LNCAP (cell line): ENCODE measurements at regions not wholly inside any gene's neighbourhood (a gene's known extent, or its start where the extent isn't known, plus 50 kb on each side); places are given as distances from the start of the nearest gene placed in this dataset.

ENCODE experiments used
- TF ChIP-seq, protein P1 (sequence below): fragments of 450-650 bp; IDR thresholded peaks from 2 replicates; pipeline ENCODE4 v1.5.1; 2017; ENCODE audit warnings: mild to moderate bottlenecking

DNA sequence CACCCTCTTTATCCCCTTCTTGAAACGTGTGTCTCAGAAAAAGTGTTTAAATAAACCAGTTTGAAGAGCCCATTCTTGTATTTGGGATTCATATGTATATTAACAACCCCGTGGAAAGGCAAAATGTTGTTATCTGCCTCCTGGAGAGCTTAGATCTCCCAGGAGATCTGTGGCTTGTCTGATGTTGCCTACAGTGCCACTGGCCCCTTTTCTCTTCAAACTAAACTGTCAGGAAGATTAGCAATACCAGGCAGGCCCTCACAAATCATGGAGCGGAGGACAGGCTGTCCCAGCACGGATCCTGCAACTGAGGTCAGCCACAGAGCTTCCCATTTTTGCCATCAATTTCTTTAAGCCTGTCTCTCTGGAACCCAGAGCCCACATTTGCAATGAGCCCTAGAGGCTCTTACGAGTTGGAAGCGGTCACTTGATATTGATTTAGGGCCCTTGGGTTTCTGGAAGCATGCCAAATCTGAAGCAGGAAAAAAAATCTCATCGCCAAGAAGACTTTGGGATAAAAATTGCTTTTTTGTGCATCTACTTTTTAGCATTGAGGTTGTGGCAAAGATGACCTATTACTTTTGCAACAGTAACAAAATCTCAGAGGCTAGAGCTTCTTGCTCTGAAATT lies 234.1 kb downstream of the OPA1 start:
- TF ChIP-seq, protein P1, sequence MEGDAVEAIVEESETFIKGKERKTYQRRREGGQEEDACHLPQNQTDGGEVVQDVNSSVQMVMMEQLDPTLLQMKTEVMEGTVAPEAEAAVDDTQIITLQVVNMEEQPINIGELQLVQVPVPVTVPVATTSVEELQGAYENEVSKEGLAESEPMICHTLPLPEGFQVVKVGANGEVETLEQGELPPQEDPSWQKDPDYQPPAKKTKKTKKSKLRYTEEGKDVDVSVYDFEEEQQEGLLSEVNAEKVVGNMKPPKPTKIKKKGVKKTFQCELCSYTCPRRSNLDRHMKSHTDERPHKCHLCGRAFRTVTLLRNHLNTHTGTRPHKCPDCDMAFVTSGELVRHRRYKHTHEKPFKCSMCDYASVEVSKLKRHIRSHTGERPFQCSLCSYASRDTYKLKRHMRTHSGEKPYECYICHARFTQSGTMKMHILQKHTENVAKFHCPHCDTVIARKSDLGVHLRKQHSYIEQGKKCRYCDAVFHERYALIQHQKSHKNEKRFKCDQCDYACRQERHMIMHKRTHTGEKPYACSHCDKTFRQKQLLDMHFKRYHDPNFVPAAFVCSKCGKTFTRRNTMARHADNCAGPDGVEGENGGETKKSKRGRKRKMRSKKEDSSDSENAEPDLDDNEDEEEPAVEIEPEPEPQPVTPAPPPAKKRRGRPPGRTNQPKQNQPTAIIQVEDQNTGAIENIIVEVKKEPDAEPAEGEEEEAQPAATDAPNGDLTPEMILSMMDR, result no peak

DNA sequence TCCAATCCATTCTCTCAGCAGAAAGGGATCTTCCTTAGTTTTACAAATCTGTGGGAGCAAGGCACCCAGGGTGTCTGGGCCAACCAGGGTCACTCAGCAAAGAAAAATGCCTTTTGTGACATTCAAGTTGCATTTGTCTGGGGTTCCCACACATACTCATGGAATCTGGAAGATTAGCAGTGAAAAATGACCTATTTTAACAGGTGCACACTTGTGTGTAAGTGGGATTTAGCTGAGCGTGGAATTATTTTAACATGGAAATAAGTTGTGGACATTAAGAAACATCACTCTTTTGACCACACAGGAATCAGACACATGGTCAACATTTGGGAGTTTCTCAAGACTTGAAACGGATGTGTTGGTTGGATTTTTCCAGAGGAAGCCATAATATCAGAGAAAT lies 234.9 kb downstream of the OPA1 start:
- TF ChIP-seq, protein P1, result no peak

DNA sequence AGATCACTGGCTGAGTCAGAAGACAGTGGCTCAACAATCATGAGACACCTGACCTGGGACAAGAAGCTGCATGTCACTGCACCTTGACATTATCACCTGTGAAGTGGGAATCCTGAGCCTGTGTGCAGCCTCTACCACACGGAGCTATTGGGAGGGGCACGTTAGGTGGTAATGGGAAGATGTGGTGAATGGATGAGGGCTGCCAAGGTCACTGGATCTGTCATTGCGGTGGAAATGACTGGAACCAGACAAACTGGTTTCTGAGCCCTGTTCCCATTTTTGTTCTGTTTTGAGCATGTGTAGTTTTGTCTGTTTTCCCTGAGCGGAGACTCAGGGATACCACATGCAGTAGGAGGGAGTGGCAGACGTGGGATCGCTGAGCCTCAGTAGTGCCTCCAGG lies 235.5 kb downstream of the OPA1 start:
- TF ChIP-seq, protein P1, result no peak

DNA sequence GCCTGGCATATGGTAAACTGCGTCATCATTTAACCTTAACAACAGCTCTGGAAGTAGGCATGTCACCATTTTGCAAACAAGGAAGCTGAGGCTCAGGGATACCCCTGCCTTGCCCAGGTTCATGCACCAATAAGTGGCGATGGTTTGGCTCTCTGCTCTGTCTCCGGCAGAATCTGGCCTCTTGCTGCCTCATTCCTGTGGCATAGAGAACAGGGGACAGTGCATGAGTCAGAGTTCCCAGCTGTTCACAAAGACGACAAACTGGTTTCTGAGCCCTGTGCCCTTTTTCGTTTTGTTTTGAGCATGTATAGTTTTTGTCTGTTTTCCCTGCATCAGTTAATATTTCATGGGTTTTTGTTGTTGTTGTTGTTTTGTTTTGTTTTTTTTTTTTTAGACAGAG lies 236.8 kb downstream of the OPA1 start:
- TF ChIP-seq, protein P1, result no peak

DNA sequence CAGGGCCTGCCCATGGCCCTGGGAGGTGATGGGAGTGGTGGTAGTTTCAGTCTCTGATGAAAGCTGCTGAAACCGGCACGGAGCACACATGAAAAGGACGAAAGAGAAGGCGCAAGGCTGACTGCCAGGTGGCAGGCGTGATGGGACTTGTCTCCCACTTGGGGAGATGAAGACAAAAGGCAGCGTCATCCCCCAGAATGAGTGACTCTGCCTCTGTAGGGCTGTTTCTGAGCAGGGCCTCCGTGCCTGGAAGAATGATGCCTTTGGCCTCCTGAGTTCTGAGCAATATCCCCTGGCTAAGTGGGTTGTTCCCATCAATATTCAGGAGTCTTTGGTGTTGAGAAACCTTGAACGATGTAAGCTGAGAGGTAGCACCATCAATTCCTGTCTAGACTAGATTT lies 237.8 kb downstream of the OPA1 start:
- TF ChIP-seq, protein P1, result no peak

DNA sequence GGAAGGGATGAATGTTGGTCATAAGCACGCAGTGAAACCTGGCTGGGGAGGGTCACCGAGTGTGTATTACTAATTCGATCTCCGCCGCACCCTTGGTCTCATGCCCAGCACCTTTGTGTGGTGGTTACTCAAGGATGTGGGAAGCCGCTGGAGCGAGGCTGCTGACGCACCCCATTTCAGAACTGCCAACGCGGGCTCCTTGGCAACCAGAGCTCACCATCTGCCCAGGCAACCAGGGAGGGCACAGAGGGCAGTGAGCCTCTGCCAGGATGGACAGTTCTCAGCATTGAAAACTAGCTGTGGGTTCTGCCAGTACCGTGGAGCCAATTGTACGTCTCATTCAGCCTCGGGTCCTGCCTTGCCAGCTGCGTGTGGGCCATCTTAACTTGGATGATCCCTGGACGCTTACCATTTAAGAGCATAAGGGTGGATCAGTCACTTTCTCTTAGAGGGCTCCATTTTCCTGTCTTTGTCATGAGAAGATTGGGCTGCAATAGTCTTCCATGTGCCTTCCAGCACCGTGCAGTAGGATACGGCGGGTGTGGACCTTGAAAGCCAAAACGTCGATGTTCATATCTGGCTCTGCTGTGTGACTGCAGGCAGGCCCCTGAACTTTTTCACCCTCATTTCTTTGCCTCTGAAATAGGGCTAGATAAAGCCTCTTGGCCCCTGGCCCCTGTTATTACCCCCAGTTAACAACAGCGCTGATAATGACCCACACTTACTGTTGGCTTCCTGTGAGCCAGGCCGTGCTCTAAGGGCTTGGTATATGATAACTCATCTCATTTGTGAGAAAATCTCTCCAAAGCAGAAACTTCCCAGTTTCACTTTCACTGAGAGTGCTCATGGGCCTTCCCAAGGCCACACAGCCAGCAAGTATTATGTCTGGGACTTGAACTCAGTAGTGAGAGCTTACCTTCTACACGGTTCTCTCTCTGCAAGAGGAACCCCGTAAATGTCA lies 238.8 kb downstream of the OPA1 start:
- TF ChIP-seq, protein P1, result no peak

DNA sequence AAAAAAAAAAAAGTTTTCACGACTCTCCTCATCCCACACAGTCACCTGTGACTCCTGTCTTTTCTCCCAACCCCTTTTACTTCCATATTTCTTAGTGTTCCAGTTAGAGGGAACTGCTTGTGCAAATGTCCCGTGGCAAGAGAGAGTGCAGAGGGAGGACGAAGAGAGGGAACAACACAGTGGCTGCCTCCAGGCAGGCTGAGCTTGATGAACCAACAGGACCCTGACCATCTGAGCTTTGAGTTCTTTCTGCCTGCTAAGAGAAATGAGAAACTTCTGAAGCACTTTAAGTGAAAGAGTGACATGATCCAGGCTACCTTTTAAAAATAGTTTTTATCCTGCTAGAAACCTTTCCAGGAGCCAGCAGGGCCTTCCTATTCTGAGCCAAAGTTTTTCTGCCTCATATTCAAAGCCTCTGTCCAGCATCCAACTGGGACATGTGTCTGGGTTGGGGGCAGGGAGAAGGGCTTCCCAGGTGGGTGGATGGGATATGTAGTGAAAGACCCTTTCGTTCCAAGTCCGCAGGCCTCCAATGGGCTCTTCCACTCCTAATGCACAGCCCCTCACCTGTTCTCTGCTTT lies 239.9 kb downstream of the OPA1 start:
- TF ChIP-seq, protein P1, result no peak
